ENCODE measurements at regions not wholly inside any gene's neighbourhood (a gene's known extent, or its start where the extent isn't known, plus 50 kb on each side); places are given as distances from the start of the nearest gene placed in this dataset.

- TF ChIP-seq CTCF (IDR thresholded peaks at IDR 0.05) (no peak), EZH2 (IDR thresholded peaks at IDR 0.05; ENCODE audit: borderline replicate concordance, insufficient read depth, low read depth, low read length, poor library complexity, severe bottlenecking) (no peak)
Measured at GRCh38 chr6:125357515-125358256, 55.9 kb upstream of the HDDC2 start.
